Activated naive CD8-positive, alpha-beta T cell treated with anti-CD3 and anti-CD28 coated beads, Interleukin-2, amount 10 ng/mL, durations not matched to agents 7 days and 5 days (primary cell): ENCODE measurements at regions not wholly inside any gene's neighbourhood (a gene's known extent, or its start where the extent isn't known, plus 50 kb on each side); places are given as distances from the start of the nearest gene placed in this dataset.
"Not testable (repeated sequence)": the region's sequence is repeated elsewhere in the genome, so short reads cannot be mapped to it uniquely, and the experiment has no call there.

Source experiments
- ATAC-seq: fragments of 150-1000 bp; cut with Tn5 transposase; one replicate; pipeline ENCODE4 v1.10.0; 2021; ENCODE audit warnings: low read depth, moderate library complexity
- POLR2A ChIA-PET: fragments of 350-600 bp; sonication (Branson Sonifier 250); formaldehyde crosslinking; loops from one replicate; lab custom pipeline; 2021; ENCODE audit warnings: antibody characterized with exemption; lab: Charles Lee
- DNase-seq: peaks from one replicate; pipeline ENCODE4 v3.0.0; 2021
- H3K27ac Mint-ChIP-seq: one replicate; pipeline ENCODE4 v1.8.0; 2022; ENCODE audit warnings: mild to moderate bottlenecking, mixed read lengths
- H3K27me3 Mint-ChIP-seq: one replicate; pipeline ENCODE4 v1.8.0; 2022; ENCODE audit warnings: mild to moderate bottlenecking, moderate library complexity, mixed read lengths
- H3K36me3 Mint-ChIP-seq: one replicate; pipeline ENCODE4 v1.8.0; 2021; ENCODE audit warnings: mild to moderate bottlenecking, mixed read lengths
- H3K4me1 Mint-ChIP-seq: one replicate; pipeline ENCODE4 v1.8.0; 2021; ENCODE audit warnings: mixed read lengths
- H3K4me3 Mint-ChIP-seq: one replicate; pipeline ENCODE4 v1.8.0; 2022; ENCODE audit warnings: mild to moderate bottlenecking, moderate library complexity, mixed read lengths
- H3K9me3 Mint-ChIP-seq: one replicate; pipeline ENCODE4 v1.8.0; 2021; ENCODE audit warnings: mixed read lengths

DNA sequence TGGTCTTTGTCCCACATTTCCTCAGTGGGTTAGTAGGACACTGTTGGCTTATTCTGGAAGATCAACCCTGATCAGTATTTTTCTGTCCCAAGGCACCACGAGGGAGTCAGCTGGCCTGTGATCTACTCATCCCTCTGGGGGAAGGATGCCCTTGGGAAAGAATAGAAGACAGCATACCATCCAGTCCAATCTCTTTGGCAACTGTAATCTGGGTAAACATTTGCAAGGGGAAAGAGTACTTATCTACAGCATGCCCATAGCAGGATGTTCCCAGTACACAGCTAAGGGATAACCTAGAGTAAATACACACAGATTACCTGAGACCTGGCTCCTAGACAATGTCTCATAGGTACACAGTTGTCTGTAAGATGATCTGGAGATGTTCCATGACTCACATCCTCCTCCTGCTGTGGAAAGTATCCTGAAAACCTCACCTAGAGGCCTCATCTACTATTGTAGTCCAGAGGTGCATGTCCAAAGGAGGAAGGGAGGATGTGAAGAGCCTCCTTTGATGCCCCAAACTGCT, 134.3 kb upstream of the VWC2 start:
- Mint-ChIP-seq H3K27ac (no peak overlapping the region), H3K36me3 (no peaks in the 10 kb centered on the region), H3K9me3 (no peaks in the 10 kb centered on the region), H3K4me3 (no peak overlapping the region), H3K27me3 (no peaks in the 10 kb centered on the region), H3K4me1 (no peaks in the 10 kb centered on the region)
- POLR2A ChIA-PET: no interaction called here
- ATAC-seq: no peak
- DNase-seq: no peak

GRCh38 chr7:49639808-49640207, 133.6 kb upstream of the VWC2 start:
- POLR2A ChIA-PET: no interaction called here
- ATAC-seq: no peak

DNA sequence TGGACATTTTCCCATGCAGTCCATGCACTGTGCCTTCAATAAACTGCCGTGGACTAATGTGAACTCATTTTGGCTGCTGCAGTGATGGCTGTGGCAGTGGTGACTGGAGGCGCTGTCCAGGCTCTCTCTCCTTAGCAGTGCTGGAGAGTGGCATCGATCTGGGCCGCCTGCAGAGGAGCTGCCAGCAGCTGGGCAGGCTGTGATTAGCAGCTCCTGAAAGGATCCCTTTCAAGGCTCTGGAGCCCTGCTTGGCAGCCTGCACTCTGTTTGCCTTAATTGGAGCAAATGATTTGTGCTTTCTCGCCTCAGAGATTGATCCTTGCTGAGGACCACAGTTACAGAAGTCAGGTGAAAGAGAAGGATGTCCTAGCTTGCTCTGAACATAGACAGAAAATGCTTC, 130.1 kb upstream of the VWC2 start:
- DNase-seq (no peak), ATAC-seq (no peak)
- Mint-ChIP-seq H3K9me3 (no peaks in the 10 kb centered on the region), H3K27ac (no peak overlapping the region), H3K27me3 (no peaks in the 10 kb centered on the region), H3K4me3 (no peak overlapping the region), H3K36me3 (no peaks in the 10 kb centered on the region), H3K4me1 (no peaks in the 10 kb centered on the region)
- POLR2A ChIA-PET: no interaction called here

More at GRCh38 chr7:49639808-49640207, 133.6 kb upstream of the VWC2 start:
- no peak overlapping the region for H3K27ac Mint-ChIP-seq
- H3K27me3 Mint-ChIP-seq: no peaks in the 10 kb centered on the region
- no peaks in the 10 kb centered on the region for H3K4me1 Mint-ChIP-seq
- no peak overlapping the region for H3K4me3 Mint-ChIP-seq
- no peaks in the 10 kb centered on the region for H3K9me3 Mint-ChIP-seq
- DNase-seq: no peak
- H3K36me3 Mint-ChIP-seq: no peaks in the 10 kb centered on the region

- ATAC-seq (no peak), DNase-seq (no peak)
- H3K27me3 Mint-ChIP-seq: no peaks in the 10 kb centered on the region
- no peaks in the 10 kb centered on the region for H3K4me1 Mint-ChIP-seq
- H3K36me3 Mint-ChIP-seq: no peaks in the 10 kb centered on the region
- H3K9me3 Mint-ChIP-seq: no peaks in the 10 kb centered on the region
- POLR2A ChIA-PET: no interaction called here
- no peak overlapping the region for H3K27ac Mint-ChIP-seq
- no peak overlapping the region for H3K4me3 Mint-ChIP-seq
These were observed 129.7 kb upstream of the VWC2 start for GRCh38 chr7:49643736-49644135.

- ATAC-seq (no peak), DNase-seq (no peak)
- Mint-ChIP-seq H3K27ac (no peak overlapping the region), H3K4me3 (no peak overlapping the region), H3K4me1 (no peaks in the 10 kb centered on the region), H3K9me3 (no peaks in the 10 kb centered on the region), H3K36me3 (no peaks in the 10 kb centered on the region), H3K27me3 (no peaks in the 10 kb centered on the region)
- POLR2A ChIA-PET: no interaction called here
These were observed 128.9 kb upstream of the VWC2 start for GRCh38 chr7:49644396-49645166.

GRCh38 chr7:49645296-49645695, 128.1 kb upstream of the VWC2 start:
- Mint-ChIP-seq H3K36me3 (no peaks in the 10 kb centered on the region), H3K27me3 (no peaks in the 10 kb centered on the region), H3K27ac (no peak overlapping the region), H3K9me3 (no peaks in the 10 kb centered on the region), H3K4me1 (no peaks in the 10 kb centered on the region), H3K4me3 (no peak overlapping the region)
- no peak for DNase-seq
- no peak for ATAC-seq
- POLR2A ChIA-PET: no interaction called here

DNA sequence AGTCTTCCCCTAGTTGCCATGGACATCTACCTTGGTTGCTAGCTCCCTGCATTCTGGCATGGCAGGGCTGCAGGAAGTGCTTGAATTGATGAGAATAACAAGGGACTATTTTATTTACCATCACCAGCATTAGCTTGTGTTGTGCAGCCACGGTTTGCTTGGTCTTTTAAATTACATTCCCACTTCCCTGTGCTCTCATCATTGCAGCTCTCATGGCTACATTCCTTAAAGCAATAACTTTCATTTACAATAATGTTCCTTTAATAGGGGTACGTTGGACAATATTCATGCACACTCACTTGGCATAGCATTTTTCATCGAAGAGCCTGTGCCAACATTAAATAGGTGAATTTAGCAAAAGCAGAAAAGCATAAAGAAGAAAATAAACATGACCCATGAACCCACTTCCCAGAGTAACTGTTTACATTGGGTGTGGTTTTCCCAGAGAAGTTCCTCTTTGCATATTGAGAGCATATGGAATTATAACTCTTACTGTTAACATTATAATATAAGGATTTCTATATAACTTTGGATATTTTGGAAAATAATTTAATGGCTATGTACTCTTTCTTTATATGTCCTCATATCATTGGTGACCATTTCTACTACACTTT, 113.2 kb upstream of the VWC2 start:
- Mint-ChIP-seq H3K36me3 (no peaks in the 10 kb centered on the region), H3K4me3 (no peak overlapping the region)
- no peak for DNase-seq

GRCh38 chr7:49660976-49661375, 112.5 kb upstream of the VWC2 start:
- Mint-ChIP-seq H3K27ac (no peak overlapping the region), H3K4me1 (no peaks in the 10 kb centered on the region), H3K9me3 (peaks cover 3% of the 10 kb centered on the region), H3K36me3 (no peaks in the 10 kb centered on the region), H3K27me3 (no peaks in the 10 kb centered on the region), H3K4me3 (no peak overlapping the region)
- DNase-seq (no peak), ATAC-seq (no peak)
- POLR2A ChIA-PET: no interaction called here

More for the DNA sequence above, 113.2 kb upstream of the VWC2 start:
- no peak for ATAC-seq
- H3K27ac Mint-ChIP-seq: no peak overlapping the region
- POLR2A ChIA-PET: no interaction called here
- no peaks in the 10 kb centered on the region for H3K4me1 Mint-ChIP-seq
- peaks cover 3% of the 10 kb centered on the region for H3K9me3 Mint-ChIP-seq
- H3K27me3 Mint-ChIP-seq: no peaks in the 10 kb centered on the region

GRCh38 chr7:49665963-49666362, 107.5 kb upstream of the VWC2 start:
- H3K36me3 Mint-ChIP-seq, DNase-seq, H3K4me3 Mint-ChIP-seq, POLR2A ChIA-PET, ATAC-seq, H3K27me3 Mint-ChIP-seq, H3K27ac Mint-ChIP-seq, H3K4me1 Mint-ChIP-seq, H3K9me3 Mint-ChIP-seq: not testable (repeated sequence)

DNA sequence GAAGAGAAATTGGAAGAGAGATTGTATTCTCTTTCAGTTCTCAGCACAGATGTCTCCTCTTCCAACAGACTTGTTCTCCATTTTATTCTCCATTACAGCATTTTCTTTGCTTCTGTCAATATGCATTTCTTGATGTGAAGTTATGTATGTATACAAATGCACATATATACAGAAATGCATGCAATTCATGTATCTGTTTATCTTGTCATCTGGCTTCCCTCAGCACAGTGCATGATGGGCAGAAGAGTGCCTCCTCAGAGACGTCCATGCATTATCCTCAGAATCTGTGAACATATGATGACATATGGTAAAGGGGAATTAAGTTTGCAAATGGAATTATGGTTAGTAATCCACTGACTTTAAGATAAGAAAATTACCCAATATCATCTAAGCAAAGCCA, 106.7 kb upstream of the VWC2 start:
- Mint-ChIP-seq H3K36me3 (peaks cover 1% of the 10 kb centered on the region), H3K27me3 (no peaks in the 10 kb centered on the region), H3K4me3 (no peak overlapping the region), H3K9me3 (peaks cover 7% of the 10 kb centered on the region), H3K4me1 (no peaks in the 10 kb centered on the region), H3K27ac (no peak overlapping the region)
- POLR2A ChIA-PET: no interaction called here
- DNase-seq (no peak), ATAC-seq (no peak)

- Mint-ChIP-seq H3K9me3 (peaks cover 4% of the 10 kb centered on the region), H3K36me3 (peaks cover 1% of the 10 kb centered on the region), H3K27ac (no peak overlapping the region), H3K4me1 (no peaks in the 10 kb centered on the region), H3K4me3 (no peak overlapping the region), H3K27me3 (no peaks in the 10 kb centered on the region)
- ATAC-seq (no peak), DNase-seq (no peak)
- POLR2A ChIA-PET: no interaction called here
These were observed 104.2 kb upstream of the VWC2 start for GRCh38 chr7:49669285-49669684.

DNA sequence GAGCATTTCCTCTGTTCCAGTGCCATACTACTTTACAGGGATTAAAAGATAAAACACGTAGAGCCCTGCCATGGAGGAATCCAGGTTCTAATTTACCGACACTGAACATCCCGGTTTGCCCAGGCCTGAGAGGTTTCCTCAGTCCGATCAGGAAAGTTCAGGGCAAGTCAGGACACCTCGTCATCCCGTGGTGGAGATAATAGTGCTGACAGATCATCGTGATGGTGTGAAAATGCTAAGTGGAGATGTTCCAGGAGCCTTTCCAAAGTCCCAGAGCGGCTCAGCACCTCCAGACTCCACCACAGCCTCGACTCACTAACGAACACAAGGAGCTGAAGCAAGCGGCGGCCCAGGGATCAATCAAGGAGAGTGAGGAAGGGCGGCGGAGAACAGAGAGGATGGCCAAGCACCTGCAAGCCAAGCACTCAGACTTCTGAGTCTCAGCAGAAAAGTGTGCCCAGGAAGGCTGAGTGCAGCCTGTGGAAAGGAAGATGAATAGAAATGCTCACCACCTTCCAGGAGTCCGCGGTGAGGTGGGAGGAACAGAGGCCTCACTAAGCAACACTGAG, 103.7 kb upstream of the VWC2 start:
- Mint-ChIP-seq H3K27ac (no peak overlapping the region), H3K27me3 (no peaks in the 10 kb centered on the region), H3K4me1 (no peaks in the 10 kb centered on the region), H3K36me3 (peaks cover 1% of the 10 kb centered on the region), H3K4me3 (no peak overlapping the region), H3K9me3 (peaks cover 4% of the 10 kb centered on the region)
- no peak for DNase-seq
- ATAC-seq: no peak
- POLR2A ChIA-PET: no interaction called here

DNA sequence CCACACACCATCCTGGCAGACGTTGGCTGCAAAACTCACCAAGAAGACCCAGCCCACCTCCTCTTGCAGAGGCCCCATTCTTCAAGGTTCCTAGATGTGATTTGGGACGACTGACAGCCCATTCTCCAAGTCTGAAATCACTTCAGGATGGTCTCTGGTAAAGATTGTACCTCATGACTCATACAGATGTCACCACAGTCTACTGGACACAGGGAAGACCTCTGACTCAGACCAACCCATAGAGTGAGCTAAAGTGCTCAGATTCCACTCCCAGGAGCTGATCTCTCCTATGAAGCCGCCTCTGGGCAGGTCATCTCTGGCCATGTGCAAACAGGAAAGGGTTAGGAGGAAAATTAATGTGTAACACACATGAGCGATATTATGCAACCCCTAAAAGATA, 102.4 kb upstream of the VWC2 start:
- POLR2A ChIA-PET: no interaction called here
- H3K27ac Mint-ChIP-seq: no peak overlapping the region

GRCh38 chr7:49692516-49692915, 80.9 kb upstream of the VWC2 start:
- H3K36me3 Mint-ChIP-seq: no peaks in the 10 kb centered on the region
- H3K4me3 Mint-ChIP-seq: peak overlapping the region; percentile 1
- H3K9me3 Mint-ChIP-seq: no peaks in the 10 kb centered on the region
- H3K27ac Mint-ChIP-seq: no peak overlapping the region
- POLR2A ChIA-PET: no interaction called here
- no peaks in the 10 kb centered on the region for H3K4me1 Mint-ChIP-seq
- no peaks in the 10 kb centered on the region for H3K27me3 Mint-ChIP-seq
- ATAC-seq (no peak), DNase-seq (no peak)

More for the DNA sequence above, 102.4 kb upstream of the VWC2 start:
- Mint-ChIP-seq H3K27me3 (no peaks in the 10 kb centered on the region), H3K9me3 (peaks cover 4% of the 10 kb centered on the region), H3K4me1 (no peaks in the 10 kb centered on the region), H3K36me3 (peaks cover 1% of the 10 kb centered on the region), H3K4me3 (no peak overlapping the region)
- no peak for DNase-seq
- ATAC-seq: no peak
